SH-SY5Y (cell line): ENCODE measurements at regions not wholly inside any gene's neighbourhood (a gene's known extent, or its start where the extent isn't known, plus 50 kb on each side); places are given as distances from the start of the nearest gene placed in this dataset.

Source experiments
- GATA2 ChIP-seq: IDR thresholded peaks from 2 replicates; pipeline ENCODE4 v1.6.1; 2011; ENCODE audit warnings: mild to moderate bottlenecking, low read depth, low read length
- GATA3 ChIP-seq: IDR thresholded peaks from 2 replicates; pipeline ENCODE4 v1.6.1; 2011; ENCODE audit warnings: low read depth, mild to moderate bottlenecking, low read length, moderate library complexity

DNA sequence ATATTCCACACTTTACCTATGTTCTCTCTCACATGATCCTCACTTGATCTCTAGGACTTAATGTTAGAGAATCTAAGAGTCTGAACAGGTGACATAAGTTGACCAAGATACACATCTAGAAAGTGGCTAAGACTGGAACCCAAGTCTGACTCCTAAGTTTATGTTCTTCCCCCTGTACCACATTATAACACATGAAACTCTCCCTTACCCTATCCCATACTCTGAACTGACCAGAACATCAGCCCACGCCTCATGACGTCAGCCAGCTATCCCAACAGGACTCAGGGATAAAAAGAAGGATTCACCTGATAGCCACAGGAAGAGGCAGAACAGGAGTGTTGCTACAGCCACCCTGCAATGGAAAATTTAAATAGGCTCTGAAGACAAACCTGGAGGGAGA lies 392.2 kb downstream of the ZEB2 start:
- TF ChIP-seq GATA2 (no peak), GATA3 (no peak)
